NB4 (cell line): ENCODE measurements at regions not wholly inside any gene's neighbourhood (a gene's known extent, or its start where the extent isn't known, plus 50 kb on each side); places are given as distances from the start of the nearest gene placed in this dataset.

ENCODE experiments used
- MYC ChIP-seq: IDR thresholded peaks from 2 replicates; pipeline ENCODE4 v1.6.1; 2011; ENCODE audit warnings: low read depth, low read length
- POLR2A ChIP-seq: IDR thresholded peaks from 2 replicates; pipeline ENCODE4 v1.6.1; 2011; ENCODE audit warnings: mild to moderate bottlenecking; ENCODE audit not compliant: insufficient read length; ENCODE audit errors: extremely low read depth
- TF ChIP-seq, protein P1 (sequence below): IDR thresholded peaks from one replicate; pipeline ENCODE4 v1.5.1; 2012; ENCODE audit warnings: low read depth, low read length

DNA sequence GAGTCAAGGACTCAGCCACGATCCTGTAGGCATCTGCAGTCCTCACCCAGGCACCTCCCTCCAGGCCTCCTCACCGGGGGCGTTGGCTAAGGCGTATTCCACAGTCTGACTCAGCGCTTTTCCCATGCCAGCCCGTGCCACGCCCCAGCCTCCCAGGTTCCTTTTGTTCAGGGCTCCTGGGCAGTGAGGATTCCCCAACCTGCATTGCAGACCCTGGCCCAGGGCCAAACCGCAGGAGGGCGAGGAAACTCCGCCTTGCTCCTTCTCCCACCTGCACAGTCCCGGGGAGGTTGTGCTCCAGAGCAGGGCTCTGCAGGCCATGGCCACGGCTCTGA is 202.8 kb upstream of the CST7 start:
- TF ChIP-seq POLR2A (no peak), MYC (no peak)
- TF ChIP-seq, protein P1, sequence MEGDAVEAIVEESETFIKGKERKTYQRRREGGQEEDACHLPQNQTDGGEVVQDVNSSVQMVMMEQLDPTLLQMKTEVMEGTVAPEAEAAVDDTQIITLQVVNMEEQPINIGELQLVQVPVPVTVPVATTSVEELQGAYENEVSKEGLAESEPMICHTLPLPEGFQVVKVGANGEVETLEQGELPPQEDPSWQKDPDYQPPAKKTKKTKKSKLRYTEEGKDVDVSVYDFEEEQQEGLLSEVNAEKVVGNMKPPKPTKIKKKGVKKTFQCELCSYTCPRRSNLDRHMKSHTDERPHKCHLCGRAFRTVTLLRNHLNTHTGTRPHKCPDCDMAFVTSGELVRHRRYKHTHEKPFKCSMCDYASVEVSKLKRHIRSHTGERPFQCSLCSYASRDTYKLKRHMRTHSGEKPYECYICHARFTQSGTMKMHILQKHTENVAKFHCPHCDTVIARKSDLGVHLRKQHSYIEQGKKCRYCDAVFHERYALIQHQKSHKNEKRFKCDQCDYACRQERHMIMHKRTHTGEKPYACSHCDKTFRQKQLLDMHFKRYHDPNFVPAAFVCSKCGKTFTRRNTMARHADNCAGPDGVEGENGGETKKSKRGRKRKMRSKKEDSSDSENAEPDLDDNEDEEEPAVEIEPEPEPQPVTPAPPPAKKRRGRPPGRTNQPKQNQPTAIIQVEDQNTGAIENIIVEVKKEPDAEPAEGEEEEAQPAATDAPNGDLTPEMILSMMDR, result no peak
